ENCODE measurements at regions not wholly inside any gene's neighbourhood (a gene's known extent, or its start where the extent isn't known, plus 50 kb on each side); places are given as distances from the start of the nearest gene placed in this dataset.

DNA sequence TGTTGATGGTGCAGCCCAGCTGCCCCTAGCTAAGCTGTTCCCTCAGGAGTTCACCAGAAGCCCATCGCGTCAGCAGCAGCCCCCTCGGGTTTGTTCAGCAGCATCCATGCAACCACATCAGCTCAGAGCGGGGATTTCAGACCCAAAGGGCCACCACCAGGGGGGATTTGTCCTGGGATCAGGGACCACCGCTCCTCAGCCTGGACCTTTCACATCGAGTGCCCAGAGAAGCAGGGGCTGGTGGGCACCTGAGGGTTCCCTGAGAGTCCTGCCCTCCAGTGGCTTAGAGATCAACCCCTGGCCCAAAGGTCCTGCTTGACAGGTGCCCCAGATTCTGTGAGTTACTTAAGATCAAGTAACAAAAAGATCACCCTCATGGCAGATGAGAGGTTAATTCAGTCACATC is 65.9 kb upstream of the C14orf180 start:
- H3K4me3 ChIP-seq (ENCODE audit: low read depth, low read length): no peak overlapping the region
- no peak for DNase-seq (ENCODE audit: low read depth)
- TF ChIP-seq CTCF (conservative IDR thresholded peaks at IDR 0.05; ENCODE audit: low read depth, low read length): no peak

DNA sequence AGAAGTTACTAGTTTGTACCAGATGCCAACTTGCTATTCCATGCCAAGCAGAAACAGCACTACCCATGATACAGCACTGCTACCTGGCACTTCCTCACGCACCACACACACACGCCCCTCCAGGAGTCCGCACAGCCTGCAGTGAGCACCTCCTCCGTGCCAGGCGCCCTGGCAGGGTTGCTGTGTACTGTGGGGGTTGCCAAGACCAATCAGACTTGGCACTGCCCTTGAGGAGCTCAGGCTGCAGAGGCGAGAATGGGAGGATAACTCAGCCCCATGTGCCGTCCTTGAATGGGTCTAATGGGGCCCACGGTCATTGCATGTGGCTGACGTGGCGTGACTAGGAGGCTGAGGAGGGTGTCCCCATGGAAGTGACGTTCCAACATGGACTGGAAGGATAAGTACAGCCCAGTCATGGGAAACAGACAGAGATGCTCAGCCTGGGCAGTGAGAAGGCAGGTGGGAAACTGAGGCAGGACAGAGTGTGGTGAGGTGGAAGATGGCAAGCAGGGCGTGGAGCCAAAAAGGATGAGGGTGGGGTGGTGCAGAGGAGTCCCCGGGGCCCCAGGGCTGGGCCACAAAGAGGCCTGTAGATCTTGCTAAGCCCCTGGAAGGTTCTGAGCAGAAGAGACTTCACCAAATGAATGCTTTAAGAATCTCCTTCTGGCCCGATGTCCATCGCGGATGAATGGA is 65.3 kb upstream of the C14orf180 start:
- no peak for DNase-seq (ENCODE audit: low read depth)
- no peak for TF ChIP-seq CTCF (conservative IDR thresholded peaks at IDR 0.05; ENCODE audit: low read depth, low read length)
- no peak overlapping the region for H3K4me3 ChIP-seq (ENCODE audit: low read depth, low read length)

GRCh38 chr14:104515059-104515810 is 64.3 kb upstream of the C14orf180 start:
- no peak overlapping the region for H3K4me3 ChIP-seq (ENCODE audit: low read depth, low read length)
- no peak for TF ChIP-seq CTCF (conservative IDR thresholded peaks at IDR 0.05; ENCODE audit: low read depth, low read length)
- no peak for DNase-seq (ENCODE audit: low read depth)

GRCh38 chr14:104515811-104516780 is 63.5 kb upstream of the C14orf180 start:
- no peak for TF ChIP-seq CTCF (conservative IDR thresholded peaks at IDR 0.05; ENCODE audit: low read depth, low read length)
- H3K4me3 ChIP-seq (ENCODE audit: low read depth, low read length): no peak overlapping the region
- DNase-seq (ENCODE audit: low read depth): no peak

- H3K4me3 ChIP-seq (ENCODE audit: low read depth, low read length): no peak overlapping the region
- TF ChIP-seq CTCF (conservative IDR thresholded peaks at IDR 0.05; ENCODE audit: low read depth, low read length): no peak
- no peak for DNase-seq (ENCODE audit: low read depth)
These were observed 62.7 kb upstream of the C14orf180 start for GRCh38 chr14:104516906-104517305.

GRCh38 chr14:104517426-104517825 is 62.1 kb upstream of the C14orf180 start:
- H3K4me3 ChIP-seq (ENCODE audit: low read depth, low read length): no peak overlapping the region
- no peak for DNase-seq (ENCODE audit: low read depth)
- TF ChIP-seq CTCF (conservative IDR thresholded peaks at IDR 0.05; ENCODE audit: low read depth, low read length): no peak

All from epithelial cell of proximal tubule (primary cell).